GM13976 (cell line): ENCODE measurements at regions not wholly inside any gene's neighbourhood (a gene's known extent, or its start where the extent isn't known, plus 50 kb on each side); places are given as distances from the start of the nearest gene placed in this dataset.
"Not testable (repeated sequence)": the region's sequence is repeated elsewhere in the genome, so short reads cannot be mapped to it uniquely, and the experiment has no call there.

Experiments
- DNase-seq: peaks from one replicate; pipeline ENCODE4 v3.0.0; 2012; ENCODE audit warnings: low spot score
- in situ Hi-C: fragments of 300-500 bp; cut with MboI; formaldehyde crosslinking; loops from one replicate; pipeline ENCODE4 v1.12.0; 2022; ENCODE audit warnings: low sequenced_read_pairs, mixed read lengths, inconsistent platforms; ENCODE audit not compliant: unreplicated experiment
- TF ChIP-seq, protein P1 (sequence below): IDR thresholded peaks from 2 replicates; pipeline ENCODE4 v1.5.1; 2012; ENCODE audit warnings: borderline replicate concordance, mild to moderate bottlenecking; ENCODE audit not compliant: insufficient read depth; ENCODE audit errors: extremely low read depth, missing control alignments, control extremely low read depth

DNA sequence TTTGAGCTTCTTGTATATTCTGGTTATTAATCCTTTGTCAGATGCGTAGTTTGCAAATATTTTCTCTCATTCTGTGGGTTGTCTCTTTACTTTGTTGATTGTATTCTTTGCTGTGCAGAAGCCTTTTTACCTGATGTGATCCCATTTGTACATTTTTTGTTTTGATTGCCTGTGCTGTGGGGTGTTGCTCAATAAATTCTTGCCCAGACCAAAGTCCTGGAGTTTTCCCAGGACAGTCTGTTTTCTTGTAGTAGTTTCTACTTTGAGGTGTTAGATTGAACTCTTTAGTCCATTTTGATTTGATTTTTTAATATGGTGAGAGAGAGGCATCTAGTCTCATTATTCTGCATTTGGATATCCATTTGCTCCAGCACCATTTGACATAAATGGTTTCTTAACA, 588.7 kb upstream of the MBL2 start:
- TF ChIP-seq, protein P1, sequence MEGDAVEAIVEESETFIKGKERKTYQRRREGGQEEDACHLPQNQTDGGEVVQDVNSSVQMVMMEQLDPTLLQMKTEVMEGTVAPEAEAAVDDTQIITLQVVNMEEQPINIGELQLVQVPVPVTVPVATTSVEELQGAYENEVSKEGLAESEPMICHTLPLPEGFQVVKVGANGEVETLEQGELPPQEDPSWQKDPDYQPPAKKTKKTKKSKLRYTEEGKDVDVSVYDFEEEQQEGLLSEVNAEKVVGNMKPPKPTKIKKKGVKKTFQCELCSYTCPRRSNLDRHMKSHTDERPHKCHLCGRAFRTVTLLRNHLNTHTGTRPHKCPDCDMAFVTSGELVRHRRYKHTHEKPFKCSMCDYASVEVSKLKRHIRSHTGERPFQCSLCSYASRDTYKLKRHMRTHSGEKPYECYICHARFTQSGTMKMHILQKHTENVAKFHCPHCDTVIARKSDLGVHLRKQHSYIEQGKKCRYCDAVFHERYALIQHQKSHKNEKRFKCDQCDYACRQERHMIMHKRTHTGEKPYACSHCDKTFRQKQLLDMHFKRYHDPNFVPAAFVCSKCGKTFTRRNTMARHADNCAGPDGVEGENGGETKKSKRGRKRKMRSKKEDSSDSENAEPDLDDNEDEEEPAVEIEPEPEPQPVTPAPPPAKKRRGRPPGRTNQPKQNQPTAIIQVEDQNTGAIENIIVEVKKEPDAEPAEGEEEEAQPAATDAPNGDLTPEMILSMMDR, result no peak
- in situ Hi-C loops, result no loop called here
- DNase-seq, result no peak

GRCh38 chr10:53358978-53359377, 586.4 kb upstream of the MBL2 start:
- in situ Hi-C loops, result not testable (repeated sequence)

DNA sequence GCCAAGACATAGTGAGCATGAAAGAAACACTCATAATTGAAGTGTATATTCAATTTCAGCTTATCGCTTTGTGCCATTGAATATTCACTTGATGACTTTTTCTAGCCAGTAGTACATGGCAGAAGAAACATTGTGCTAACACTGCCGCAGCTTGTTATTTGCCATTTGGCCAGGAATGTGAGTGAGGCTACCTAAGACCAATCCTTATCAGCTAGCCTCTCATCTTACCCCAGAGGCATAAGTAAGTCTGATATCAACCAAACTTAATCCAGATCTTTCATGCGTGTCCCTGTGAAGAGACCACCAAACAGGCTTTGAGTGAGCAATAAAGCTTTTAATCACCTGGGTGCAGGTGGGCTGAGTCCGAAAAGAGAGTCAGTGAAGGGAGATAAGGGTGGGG, 586.0 kb upstream of the MBL2 start:
- no peak for DNase-seq
- TF ChIP-seq, protein P1, result no peak
- in situ Hi-C loops, result no loop called here

More at GRCh38 chr10:53358978-53359377, 586.4 kb upstream of the MBL2 start:
- not testable (repeated sequence) for DNase-seq

GRCh38 chr10:53357587-53357986, 585.0 kb upstream of the MBL2 start:
- DNase-seq, result no peak
- TF ChIP-seq, protein P1, result no peak
- in situ Hi-C loops, result no loop called here

DNA sequence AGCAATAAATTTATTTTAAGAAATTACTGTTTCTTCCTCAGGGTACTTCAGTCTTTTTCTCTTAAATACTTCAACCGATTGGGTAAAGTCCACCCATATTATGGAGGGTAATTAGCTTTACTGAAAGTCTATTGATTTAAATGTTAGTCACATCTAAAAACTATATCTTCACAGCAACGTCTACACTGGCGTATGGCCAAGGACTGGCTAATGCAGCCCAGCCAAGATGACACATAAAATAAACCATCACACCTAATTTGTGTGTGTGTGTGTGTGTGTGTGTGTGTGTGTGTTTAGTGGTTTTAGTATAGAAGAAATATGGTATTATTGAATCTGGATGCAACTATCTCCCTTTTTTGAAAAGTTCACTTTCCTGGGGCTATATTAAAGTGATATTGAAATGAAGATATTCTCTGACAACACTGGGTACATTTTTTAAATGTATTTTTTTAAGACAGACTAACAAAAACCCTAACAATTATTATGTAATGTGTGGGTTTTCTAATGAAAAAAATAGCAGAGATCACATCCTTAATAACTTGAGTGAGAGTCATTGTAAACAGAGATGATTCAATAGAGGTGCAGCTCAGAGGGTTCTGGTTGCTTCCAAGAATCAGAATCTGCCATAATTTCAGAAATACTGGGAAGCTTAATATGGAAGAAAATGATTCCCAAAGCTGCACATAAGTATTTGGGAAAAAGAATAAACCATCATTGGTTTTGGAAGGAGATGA, 584.2 kb upstream of the MBL2 start:
- TF ChIP-seq, protein P1, result no peak
- no peak for DNase-seq
- in situ Hi-C loops, result no loop called here

DNA sequence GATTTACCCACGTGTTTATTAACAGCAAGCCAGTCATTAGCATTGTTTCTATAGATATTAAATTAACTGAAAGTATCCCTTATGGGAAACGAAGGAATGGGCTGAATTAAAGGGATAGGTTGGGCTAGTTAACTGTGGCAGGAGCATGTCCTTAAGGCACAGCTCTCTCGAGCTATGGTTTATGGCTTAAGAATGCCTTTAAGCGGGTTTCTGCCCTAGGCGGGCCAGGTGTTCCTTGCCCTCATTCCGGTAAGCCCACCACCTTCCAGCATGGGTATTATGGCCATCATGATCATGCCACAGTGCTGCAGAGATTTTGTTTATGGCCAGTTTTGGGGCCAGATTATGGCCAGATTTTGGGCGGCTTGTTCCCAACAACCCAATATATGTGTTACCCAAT, 569.9 kb upstream of the MBL2 start:
- DNase-seq, in situ Hi-C loops: not testable (repeated sequence)

- DNase-seq, in situ Hi-C loops: not testable (repeated sequence)
Observed at GRCh38 chr10:53338199-53338598, 565.6 kb upstream of the MBL2 start.

- in situ Hi-C loops, DNase-seq: not testable (repeated sequence)
Observed at GRCh38 chr10:53335803-53336422, 563.3 kb upstream of the MBL2 start.

DNA sequence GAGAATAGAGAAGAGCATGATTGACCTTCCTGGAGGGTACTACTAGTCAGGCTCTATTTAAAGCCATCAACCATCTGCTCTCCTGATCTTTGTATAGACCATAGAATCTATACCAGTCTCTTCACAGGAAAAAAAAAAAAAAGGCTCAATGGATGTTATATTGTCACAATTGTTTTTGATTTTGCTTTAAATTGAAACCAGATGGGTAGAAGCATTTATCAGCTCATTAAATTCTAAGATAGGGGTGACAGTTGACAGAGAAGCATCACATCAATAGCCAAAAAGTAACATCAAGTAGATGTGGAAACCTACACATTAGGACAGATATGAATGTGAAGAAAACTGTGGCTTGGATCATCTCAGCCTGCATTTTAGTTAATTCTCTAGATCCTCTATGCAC, 558.9 kb upstream of the MBL2 start:
- in situ Hi-C loops, result no loop called here
- TF ChIP-seq, protein P1, result no peak
- DNase-seq, result no peak

DNA sequence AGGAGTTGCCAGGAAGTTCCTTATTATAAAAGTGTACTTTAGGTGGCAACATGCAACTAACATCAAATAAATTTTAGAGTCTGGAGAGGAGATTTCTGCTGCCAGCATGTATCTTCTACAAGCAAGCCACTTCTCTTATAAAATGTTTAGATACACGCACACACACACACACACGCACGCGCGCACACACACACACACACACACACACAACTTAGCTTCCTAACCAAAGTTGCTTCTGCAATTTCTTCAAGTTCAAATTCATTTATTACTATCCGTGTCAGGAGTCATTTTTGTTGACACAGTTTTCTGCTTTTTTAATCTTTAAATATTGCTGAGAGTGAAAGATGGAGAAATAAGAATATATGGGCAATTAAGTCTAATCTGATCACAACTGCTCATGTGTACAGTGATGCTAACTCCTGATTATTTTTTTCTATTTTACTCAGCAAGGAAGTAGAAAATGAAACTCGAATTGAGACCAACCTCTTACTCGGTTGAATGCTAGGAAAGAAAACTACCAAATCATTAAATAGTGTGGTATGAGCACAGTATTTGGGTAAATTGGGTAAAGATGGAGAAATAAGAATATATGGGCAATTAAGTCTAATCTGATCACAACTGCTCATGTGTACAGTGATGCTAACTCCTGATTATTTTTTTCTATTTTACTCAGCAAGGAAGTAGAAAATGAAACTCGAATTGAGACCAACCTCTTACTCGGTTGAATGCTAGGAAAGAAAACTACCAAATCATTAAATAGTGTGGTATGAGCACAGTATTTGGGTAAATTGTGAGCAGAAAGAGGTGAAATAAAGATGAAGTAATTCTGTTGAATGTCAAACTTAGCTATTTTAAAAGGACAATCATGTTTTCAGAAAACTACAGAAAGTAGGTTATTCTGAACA, 554.1 kb upstream of the MBL2 start:
- DNase-seq, in situ Hi-C loops: not testable (repeated sequence)
